NCI-H2107 treated with DMSO at 0.1 percent for 48 hours (cell line): ENCODE measurements at regions not wholly inside any gene's neighbourhood (a gene's known extent, or its start where the extent isn't known, plus 50 kb on each side); places are given as distances from the start of the nearest gene placed in this dataset.
"Not testable (repeated sequence)": the region's sequence is repeated elsewhere in the genome, so short reads cannot be mapped to it uniquely, and the experiment has no call there.

Source experiments
- DNase-seq: peaks from one replicate; lab custom pipeline; 2025; ENCODE audit not compliant: unreplicated experiment; lab: John Stamatoyannopoulos, UW

- no peak for DNase-seq
Observed at GRCh38 chr3:103829723-103830326, 1395.0 kb downstream of the ZPLD1 start.

DNA sequence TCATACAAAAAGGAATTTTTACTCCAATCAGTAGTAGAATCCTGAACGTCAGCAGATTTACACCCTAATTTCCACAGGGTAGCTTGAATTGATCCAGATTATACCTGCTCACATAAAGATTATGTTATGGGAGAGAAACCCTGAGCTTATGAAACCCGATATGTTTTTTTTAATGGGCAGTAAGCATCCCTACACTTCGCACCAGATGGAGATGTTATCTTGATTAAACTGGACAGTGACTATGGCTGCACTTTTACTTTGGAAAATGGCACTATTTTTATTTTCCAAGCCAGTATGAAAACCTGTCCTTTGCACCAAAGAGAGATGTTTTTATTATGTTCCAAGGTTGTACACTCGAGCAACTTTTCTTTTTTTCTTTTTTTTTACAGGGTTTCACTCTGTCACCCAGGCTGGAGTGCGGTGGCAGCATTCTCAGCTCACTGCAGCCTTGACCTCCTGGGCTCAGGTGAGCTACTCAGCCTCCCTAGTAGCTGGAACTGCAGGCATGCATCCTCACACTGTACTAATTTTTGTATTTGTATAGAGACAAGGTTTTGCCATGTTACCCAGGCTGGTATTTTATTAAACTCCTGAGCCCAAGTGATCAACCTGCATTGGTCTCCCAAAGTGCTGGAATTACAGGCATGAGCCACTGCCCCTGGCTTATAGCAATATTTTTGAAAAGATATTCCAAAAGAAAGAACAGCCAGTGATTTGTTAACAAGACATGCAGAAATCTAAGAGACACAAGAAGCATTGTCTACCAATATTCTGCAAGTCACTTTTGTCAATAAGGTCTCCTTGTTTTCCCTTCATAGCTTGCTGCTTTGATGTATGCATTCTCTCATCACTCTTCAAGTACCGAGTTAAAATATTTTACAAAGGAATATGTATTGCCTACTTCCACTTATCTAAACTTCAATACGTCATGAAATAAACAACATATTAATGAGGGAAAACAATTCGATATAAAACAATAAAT, 1412.6 kb downstream of the ZPLD1 start:
- no peak for DNase-seq

- DNase-seq: no peak
Observed at GRCh38 chr3:103851793-103852192, 1417.0 kb downstream of the ZPLD1 start.

- no peak for DNase-seq
Observed at GRCh38 chr3:103862415-103862814, 1427.6 kb downstream of the ZPLD1 start.

DNA sequence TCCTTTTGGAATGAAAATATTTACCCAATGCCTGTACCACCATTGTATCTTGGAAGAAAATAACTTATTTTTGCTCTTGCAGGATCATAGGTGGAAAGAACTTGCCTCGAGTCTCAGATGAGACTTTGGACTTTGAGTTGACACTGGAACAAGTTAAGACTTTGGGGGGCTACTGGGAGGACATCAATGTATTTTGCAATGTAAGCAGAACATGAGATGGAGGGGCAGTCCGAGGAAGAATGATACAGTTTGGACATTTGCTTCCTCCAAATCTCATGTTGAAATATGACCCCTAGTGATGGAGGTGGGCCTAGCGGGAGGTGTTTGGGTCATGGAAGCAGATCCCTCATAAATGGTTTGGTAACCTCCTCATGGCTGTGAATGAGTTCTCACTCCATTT, 1428.6 kb downstream of the ZPLD1 start:
- no peak for DNase-seq

- no peak for DNase-seq
Observed at GRCh38 chr3:103866113-103866512, 1431.3 kb downstream of the ZPLD1 start.

DNA sequence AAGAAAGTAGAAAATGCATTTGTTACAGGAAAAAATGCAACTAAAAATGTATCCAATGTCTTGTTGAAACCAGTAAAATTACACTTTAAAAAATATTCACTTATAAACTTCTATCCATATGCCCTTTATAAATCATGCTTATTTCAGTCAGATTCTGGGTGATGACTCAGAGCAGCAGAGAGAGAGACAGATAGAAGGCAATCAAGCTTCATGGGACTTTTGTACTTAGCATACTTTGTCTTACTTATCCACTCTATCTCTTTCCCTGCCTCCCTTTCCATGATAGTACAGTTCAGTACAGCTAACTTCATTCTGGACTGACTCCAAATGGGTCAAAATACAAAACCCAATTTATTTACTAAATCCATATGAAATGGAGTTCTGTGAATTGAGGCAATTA, 1438.2 kb downstream of the ZPLD1 start:
- no peak for DNase-seq

DNA sequence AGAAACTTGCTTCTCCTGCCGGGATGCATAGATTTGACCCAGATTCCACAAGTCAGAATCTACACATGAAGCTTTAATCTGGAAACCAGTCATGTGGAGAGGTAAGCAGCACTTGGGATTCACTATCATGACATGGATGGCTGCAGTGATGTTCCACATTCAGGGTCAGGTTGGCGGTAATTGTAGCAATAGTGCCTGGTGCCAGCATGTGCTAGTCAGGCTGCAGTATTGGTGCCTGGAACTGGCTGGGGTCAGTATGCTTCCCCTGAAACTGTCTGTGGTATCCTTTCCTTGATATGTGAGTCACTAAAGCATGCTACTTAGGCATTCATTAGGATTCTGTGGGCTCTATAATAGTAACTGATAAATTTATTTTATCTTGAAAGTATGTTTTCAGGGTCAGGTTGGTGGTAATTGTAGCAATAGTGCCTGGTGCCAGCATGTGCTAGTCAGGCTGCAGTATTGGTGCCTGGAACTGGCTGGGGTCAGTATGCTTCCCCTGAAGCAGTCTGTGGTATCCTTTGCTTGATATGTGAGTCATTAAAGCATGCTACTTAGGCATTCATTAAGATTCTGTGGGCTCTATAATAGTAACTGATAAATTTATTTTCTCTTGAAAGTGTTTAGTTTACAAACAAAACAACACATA, 1439.2 kb downstream of the ZPLD1 start:
- no peak for DNase-seq

DNA sequence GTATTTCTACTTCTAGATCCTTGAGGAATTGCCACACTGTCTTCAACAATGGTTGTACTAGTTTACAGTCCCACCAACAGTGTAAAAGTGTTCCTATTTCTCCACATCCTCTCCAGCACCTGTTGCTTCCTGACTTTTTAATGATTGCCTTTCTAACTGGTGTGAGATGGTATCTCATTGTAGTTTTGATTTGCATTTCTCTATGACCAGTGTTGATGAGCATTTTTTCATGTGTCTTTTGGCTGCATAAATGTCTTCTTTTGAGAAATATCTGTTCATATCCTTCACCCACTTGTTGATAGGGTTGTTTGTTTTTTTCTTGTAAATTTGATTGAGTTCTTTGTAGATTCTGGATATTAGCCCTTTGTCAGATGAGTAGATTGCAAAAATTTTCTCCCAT, 1447.0 kb downstream of the ZPLD1 start:
- not testable (repeated sequence) for DNase-seq

GRCh38 chr3:103889675-103890074, 1454.9 kb downstream of the ZPLD1 start:
- no peak for DNase-seq

DNA sequence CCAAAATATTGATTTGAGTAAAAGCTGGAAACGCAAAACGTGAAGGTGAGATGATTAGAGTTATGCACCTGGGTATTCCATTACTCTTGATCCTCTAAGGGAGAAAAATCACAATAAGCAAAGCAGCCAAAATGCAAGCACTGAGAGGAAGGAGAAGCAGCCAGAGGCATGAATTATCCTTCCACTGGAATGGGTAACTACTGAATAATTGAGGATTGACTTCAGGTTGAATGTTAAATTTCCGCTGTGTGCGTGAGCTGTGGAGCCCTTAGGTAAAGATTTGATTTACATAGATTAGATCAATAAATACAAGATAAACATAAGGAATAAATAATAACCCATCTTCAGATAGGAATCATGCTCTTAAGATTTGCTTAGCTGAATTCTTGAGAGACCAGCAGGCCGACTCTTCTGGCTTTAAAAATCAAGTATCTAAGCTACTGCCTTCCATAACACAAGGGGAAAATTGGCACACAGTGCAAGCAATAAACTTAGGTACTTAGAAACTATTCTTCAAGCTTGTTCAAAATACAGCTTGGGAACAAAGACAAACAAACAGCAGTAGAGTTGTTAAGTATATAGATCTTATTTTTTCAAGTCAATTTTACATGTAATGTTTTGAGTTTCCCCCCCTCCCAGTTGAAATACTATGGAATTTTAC, 1459.5 kb downstream of the ZPLD1 start:
- no peak for DNase-seq

DNA sequence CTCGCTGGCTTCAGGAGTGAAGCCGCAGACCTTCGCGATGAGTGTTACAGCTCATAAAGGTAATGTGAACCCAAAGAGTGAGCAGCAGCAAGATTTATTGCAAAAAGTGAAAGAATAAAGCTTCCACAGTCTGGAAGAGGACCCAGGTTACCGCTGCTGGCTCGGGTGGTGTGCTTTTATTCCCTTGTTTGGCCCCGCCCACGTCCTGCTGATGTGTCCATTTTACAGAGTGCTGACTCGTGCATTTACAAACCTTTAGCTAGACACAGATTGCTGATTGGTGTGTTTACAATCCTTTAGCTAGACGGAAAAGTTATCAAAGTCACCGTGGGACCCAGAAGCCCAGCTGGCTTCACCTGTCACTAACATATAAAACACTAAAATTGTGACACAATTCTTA, 1464.5 kb downstream of the ZPLD1 start:
- no peak for DNase-seq

GRCh38 chr3:103904991-103905390, 1461.7 kb upstream of the ALCAM start:
- DNase-seq: no peak

DNA sequence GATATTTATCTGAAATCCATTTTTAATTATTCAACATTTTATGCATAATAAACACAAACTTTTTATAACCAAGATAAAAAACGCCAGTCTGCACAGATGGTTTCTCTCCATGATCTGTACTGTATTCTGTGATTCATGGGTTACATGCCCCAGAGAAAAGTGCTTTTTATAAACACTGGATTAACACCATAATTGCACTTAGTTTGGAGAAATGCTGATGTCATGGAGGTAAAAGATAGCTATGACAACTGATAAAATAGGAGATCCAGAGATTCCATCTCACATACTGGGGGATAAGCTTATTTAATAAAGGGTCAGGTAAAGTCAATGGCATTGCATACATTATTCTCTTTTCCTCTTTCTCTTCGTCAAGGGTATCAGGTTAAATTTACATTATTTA, 1460.4 kb upstream of the ALCAM start:
- no peak for DNase-seq

- no peak for DNase-seq
Observed at GRCh38 chr3:103906808-103907207, 1459.9 kb upstream of the ALCAM start.

DNA sequence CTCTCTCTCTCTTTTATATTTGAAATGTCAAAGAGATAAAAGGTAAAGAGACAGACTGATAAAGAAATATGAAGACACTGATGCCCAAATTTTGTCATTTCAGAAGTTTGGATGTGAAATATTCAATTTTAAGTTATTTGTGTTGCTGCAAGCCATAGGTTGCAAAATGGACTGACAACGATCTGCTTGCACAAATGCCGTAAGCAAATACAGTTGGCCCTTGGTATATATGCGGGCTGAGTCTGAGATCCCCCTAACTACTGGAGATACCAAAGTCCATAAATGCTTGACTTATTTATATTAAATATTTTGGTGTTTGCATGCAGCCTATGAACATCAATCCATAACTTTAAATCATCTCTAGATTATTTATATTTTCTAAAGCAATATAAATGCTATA, 1459.1 kb upstream of the ALCAM start:
- no peak for DNase-seq

DNA sequence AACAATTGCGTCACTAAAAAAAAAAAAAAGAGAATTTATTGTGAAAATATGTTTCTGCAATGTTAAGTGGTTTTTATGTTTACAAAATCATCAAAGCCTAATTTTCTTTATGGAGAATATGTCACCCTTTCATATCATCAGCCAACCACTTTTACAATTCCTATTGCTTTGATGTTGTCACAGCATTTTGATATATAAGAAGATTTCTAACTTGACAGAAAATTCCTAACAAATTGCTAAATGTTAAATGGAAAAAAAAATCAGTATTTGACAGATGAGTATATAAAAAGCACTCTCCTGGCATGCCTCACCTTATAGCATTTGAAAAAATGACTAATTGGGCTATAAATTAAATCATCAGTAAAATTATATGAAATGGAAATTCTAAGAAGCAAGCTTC, 1457.3 kb upstream of the ALCAM start:
- DNase-seq: no peak

- DNase-seq: peak; percentile 6
Observed at GRCh38 chr3:103918336-103918735, 1448.4 kb upstream of the ALCAM start.

- no peak for DNase-seq
Observed at GRCh38 chr3:103919327-103919726, 1447.4 kb upstream of the ALCAM start.

DNA sequence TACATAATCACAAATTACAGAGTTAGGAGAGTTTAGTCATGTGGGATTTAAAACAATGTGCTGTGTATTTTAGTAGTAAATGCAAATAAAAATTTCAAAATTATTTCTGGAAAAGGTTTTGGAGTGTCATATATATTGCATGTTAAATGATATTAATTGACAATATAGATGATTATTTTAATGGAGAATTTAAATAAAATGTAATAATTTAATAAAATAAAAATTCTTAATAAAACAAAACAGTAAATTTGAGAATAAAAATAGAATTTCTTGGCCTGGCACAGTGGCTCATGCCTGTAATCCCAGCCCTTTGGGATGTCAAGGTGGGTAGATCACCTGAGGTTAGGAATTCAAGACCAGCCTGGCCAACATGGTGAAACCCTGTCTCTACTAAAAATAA, 1442.8 kb upstream of the ALCAM start:
- DNase-seq: no peak

GRCh38 chr3:103924544-103924943, 1442.2 kb upstream of the ALCAM start:
- no peak for DNase-seq
